ENCODE measurements at regions not wholly inside any gene's neighbourhood (a gene's known extent, or its start where the extent isn't known, plus 50 kb on each side); places are given as distances from the start of the nearest gene placed in this dataset.
A peak's percentile ranks its signal among the peaks of the same experiment; 100 is the strongest.

DNA sequence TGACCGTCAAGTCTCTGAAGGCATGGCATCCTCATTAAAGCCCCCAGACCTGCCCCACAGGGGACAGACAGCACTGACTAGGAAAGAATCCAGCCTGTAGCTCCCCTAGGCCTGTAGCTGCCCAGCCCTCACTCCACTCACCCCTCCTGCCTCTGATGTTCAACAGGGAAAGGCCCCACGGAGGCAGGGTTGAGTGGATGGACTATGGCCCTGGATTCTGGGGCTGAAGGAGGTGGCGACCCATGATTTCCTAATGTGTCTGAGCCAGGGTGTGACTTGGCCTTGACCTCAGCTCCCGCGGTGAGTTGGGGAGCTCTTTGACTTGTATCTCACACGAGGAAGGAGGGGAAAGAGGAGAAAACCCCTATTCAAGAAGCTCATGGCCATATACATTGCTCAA is 238.5 kb upstream of the CSF3R start:
- no peak for DNase-seq

DNA sequence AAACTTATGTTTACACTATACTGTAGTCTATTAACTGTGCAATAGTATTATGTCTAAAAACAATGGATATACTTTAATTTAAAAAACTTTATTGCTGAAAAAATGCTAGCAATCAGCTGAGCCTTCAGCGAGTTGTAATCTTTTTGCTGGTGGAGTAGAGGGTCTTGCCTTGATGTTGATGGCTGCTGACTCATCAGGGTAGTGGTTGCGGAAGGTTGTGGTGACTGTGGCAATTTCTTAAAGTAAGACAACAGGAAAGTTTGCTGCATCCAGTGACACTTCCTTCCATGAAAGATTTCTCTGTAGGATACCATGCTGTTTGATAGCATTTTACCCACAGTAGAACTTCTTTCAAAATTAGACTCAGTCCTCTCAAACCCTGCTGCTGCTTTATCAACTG is 234.7 kb upstream of the CSF3R start:
- DNase-seq: no peak

DNA sequence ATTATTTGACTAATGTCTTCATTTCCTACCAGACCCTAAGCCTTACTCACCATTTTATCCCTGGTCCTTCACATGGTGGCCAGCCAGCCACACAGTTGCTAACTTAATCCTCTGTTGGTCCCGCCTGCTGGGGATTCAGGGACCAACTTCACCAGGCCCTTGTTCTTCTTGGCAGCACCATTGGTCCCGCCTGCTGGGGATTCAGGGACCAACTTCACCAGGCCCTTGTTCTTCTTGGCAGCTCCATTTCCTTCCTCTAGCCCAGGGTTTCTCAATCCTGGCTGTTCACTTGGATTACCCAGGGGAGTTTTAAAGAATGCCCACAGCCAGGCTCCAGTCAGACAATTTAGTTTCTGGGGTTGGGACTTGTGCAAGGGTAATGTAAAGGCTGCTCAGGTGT is 233.1 kb upstream of the CSF3R start:
- DNase-seq: no peak

DNA sequence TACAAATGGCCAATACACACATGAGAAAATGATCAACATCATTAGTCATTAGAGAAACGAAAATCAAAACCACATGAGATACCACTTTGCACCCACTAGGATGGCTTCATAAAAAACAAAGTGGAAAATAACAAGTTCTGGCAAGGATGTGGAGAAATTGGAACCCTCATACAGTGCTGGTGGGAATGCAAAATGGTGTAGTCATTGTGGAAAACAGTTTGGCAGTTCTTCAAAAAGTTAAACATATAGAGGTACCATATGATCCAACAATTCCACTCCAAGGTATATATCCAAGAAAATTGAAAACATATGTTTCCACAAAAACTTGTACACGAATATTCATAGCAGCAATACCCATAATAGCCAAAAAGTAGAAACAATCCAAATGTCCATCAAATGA is 231.6 kb upstream of the CSF3R start:
- no peak for DNase-seq

DNA sequence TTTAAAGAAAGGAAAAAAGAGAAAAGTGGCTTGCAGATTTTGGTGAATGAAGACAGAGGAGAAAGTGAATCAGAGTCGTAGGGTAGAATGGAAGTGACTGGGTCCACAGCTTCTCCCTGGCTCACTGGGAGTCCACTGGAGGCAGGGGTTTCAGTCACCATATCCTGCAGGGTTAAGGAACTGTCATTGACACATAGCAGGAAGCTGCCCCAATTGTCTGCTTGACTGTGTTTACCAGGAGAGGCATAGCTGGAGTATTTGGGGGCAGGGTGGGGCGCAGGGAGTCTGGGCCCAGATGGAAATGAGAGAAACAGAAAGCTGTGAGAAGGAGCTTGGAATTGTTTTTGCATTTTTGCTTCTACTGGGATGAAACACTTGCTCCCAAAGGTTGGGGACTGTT is 228.8 kb upstream of the CSF3R start:
- DNase-seq: no peak

DNA sequence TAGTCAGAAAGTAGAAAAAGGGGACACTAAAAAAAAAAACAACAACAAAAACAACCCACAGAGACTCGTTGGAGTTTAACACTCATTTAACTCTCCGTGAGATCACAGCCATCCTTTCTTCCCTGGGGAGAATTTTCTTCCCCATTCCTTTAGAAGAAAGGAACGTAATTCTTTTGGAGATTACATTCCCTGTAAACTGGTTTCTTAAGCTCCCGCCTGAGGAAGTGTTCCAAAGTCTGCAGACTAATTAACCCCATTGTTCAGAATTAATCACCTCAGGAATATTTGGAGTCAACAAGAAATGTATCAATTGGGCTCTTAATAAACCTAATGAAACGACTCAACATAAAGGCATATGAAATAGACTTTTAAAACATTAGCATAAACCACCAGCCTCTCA is 228.2 kb upstream of the CSF3R start:
- no peak for DNase-seq

DNA sequence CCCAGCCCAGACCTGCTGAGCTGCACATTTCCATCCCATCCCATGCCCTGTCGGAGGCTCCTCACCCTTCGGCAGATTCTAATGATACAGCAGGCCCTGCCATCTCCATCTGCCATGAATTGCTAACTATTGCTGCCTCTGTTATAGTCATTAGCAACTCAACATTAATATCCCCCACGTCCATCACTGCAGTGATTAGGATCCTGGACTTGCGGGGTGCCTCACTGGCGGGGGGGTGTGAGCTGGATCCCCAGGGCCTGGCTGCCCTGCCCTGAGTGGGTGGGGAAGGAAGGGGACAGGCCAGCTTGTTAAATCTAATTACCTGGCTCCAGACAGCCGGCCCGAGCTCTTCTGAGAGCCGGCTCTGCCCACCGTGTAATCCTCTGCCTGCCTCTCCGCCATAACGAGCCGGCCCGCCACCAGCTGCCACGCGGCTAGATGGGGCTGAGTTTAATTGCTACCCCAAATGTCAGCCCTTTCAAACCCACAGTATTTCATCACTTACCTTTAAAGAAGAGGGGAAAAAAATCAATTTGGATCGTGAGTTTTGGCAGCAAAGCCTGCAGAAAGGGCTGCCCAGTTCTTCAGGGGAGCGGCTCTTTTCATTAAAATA is 227.3 kb upstream of the CSF3R start:
- DNase-seq: peak in 1 of 56 donors; percentile 12

DNA sequence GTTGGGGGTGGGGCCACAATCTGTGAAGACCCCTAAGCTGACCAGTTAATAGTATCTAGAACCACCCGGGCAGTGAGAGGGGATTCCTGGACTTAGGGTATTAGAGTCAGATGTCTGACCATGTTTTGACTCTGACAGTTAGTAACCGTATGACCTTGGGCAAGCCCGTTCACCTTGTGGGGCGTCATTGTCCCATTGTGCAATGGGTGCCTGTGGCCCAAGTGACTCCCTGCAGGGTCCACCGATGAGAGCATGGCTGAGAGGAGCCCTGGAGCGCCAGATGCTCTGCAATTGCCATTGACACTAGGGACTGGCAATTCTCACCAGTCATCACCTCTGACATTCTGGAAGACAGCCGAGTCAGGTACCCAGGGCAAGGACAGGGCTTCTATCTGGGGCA is 225.9 kb upstream of the CSF3R start:
- no peak for DNase-seq

DNA sequence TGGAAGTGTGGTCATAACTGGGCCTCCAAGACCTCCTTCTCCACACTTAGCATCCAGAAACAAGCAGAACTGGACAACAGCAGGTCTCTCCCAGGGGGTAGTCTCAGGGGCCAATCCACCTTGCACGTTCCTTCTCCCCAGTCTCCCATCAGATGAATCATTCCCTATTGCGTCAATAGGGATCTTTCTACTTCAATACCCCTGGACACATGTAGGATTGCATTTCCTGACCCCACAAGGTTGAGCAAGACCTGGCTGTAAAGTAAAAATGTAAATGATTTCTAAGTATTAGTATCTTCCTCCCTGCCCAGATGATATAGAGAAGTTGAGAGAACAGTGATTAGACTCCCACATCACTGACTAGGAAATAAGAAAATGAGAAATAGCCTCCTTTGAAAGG is 224.5 kb upstream of the CSF3R start:
- DNase-seq: no peak

DNA sequence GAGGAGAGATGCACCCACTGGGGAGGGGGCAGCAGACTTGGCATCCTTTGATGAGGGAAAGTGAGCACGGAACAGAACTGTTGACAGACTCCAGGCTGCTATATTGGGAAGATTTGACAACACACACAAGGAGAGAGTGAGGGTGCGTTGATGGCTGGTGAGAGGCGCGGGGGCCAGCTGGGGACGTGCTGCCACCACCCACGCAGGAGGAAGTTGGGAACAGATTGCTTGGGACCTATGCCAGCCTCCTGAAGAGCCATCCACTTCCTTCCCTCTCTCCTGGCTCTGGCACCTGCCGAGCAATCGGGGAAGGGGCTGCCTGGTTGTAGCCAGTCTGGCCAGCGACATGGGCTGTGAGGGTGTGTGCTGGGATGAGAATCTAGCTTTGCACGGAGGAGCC is 223.7 kb upstream of the CSF3R start:
- no peak for DNase-seq

DNA sequence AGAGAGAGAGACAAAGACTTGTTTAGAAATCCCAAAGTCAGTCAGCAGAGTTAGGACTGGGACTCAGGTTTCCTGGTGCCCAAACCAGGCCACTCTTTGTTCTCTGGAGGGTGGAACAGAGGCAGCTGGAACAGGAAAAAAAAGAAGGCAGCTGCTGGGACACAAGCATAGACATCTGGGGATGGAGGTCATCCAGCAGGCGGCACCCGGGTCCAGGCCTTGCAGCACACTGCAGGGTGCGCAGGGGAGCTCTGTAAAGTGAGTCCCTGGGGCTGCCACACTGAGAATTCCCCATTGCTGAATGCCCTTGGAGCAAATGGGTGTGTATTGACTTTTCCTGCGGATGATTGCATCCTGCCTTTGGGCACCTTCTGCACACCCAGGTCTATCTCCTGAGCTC is 222.9 kb upstream of the CSF3R start:
- DNase-seq: peak in 15 of 56 donors; percentile 4 to 55 (median 19)

DNA sequence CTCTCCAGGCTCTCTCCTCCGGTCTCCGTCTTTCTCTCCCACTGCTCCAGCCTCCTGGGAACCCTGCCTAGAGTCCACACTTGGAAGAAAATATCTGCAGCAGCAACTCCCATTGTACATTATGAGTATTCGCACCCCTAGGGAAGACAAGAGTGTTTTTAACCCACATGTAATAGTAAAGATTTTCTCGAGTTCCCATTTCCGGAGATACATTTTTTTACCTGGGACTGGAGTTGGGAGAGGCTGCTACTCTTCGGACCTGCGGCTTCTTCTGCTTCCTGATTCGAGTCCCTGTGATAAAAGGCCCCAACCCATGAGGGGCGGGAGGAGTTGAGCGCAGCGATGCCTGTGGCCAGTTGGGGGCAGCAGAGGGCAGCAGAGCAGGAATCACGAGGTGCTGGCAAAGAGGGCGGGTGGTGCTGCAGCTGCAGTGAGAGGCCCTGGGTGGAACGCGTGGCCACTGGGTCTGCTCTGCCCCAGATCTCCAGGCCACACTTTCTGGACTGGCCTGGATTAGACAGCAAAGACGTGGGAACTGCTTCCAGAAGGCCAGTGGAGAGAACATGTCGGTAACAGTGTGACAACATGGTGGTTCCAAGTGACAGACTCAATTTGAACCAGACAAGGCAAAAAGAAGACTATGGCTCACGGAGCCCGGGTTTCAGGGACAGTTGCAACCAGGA is 221.0 kb upstream of the CSF3R start:
- peak in 55 of 56 donors; percentile 28 to 90 (median 74) for DNase-seq

DNA sequence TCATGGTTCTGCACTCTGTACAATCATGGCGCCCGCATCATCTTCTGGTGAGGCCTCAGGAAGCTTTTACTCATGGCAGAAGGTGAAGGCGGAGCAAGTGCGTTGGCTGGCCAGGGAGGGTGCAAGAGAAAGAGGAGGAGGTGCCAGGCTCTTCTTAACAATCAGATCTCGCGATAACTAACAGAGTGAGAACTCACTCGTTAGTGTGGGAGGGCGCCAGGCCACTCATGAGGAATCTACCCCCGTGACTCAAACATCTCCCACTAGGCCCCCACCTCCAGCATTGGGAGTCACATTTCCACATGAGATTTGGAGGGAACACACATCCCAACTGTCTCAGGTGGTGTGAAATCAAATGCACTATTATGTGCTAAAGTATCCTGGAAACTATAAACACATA is 220.2 kb upstream of the CSF3R start:
- DNase-seq: no peak

DNA sequence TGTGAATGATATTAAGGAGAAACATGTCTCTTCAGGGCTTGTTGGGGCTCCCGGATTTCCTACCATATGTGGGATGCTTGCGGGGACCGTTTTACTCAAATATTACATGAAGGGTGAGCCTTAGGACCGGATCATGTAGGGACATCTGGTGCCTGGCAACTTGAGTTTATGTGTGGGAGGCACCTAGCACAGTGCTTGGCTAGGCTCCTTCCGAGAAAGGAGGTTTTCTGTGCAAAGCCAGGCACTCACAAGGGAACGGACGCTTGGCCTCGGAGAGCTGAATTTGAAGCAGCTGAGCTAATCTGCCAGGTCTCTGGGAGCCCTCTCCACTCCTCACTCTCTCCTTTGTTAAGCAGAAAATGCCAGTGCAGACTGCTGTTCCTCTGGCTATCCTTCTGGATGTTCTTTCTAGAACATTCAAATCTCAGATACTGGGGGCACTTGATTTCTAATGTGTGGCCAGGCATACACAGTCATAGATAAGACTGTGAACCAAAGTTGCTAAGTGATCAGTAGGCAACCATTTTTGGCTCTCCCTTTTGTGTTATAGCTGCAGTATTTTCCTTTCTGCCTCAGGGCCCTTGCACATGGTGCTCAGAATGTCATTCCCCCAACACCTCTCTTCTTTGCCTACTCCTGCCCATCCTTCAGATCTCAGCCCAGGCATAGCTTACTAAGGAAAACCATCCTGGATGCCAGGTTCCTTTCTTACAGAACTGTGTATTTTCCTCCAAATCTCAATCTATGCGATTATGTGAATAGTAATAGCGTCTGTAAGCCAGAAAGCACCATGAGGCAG is 216.6 kb upstream of the CSF3R start:
- peak in 5 of 56 donors; percentile 8 to 18 (median 10) for DNase-seq

DNA sequence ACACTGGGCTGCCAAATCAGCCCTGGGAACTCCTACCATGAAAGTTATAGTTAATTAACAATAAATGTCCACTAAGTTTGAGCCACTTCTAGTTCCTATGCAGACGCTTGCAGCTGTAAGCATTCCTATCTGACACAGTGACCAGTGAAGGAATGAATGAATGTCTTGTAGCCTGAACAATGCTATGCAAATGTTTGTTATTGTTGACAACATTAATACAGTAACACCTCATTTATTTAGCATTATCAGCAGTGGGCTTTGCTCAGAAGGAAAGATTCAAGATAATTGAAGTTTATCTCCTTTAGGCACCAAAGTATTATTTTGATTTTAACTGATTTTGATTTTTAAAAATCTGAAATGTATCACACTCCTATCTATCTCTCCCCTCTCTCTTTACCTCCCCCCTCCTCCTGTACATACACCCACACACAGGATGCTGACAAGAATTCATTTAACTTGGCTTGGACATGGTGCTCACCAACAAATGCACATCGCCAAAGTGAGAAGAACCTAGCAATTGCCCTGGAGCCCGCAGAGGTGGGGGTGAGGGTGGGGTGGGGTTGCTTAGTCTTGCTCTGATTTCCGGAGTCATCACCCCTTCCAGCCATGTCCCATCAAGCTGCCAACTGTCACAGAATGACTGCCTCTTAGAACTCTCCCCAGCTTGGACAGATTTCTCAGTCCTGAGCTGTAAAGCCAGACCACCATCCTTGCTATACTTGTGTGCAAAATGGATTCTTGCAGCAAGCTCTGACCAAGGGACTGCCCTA is 215.3 kb upstream of the CSF3R start:
- no peak for DNase-seq

DNA sequence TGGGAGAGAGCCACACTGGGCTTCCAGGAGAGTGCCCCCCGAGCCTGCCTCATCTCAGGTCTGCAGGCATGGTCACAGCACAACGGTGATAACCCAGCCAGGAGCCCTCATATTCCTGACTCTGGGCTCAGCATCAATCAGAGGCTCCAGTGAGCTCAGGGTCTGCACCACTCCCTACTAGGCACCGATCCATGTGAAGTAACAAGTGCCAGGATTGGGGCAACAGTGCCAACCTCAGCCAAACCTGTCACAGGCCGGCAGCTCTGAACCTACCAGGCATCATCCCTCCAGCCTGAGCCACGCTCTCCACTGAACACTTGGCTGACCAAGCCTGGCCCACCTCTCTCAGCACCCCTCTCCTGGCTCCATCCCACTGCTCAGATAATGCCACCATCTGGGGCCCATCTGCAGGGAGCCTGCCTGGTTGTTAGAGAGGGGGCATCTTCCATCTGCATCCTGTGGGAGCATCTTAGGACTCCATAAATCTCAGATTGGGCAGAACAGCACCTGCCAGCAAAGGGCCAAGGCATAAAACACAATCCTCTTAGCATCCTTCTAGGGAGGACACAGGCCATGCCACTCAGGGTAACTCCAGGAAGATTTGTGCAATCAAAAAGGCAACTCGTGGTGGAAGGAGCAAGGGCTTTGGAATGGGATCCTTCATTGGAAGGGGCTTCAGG is 213.7 kb upstream of the CSF3R start:
- DNase-seq: no peak

DNA sequence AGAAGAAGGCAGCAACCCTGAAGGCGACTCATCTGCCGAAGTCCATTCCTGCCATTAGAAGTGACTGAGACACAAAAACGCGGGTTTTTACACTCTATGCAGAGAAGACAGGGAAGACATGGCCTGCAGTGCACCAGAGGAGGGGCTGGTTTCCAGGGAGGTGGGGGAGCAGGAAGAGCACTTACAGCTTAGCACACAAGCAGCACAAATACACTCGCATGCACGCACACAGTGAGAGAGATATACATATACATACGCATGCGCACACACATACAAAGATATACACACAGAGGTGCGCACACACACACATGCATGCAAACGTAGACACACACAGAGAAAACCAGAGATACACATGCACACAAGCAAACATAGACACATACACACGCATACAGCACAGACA is 210.9 kb upstream of the CSF3R start:
- no peak for DNase-seq

DNA sequence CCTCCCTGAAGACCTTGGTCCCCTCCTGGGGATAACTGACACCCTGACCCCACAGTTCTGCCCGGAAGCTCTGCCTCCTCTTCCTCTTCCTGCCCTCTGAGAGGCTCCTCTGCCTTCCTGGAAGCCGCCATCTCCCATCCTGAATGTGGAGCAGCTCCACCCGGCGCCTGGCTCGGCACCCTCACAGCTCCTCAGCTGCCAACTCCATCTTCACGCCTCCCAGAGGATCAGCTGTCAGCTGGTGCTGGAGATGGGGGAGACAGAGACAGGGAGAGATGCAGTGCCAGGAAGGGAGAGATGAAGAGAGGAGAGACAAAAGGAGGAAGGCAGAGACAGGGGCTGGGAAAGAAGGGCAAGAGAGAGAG is 210.4 kb upstream of the CSF3R start:
- DNase-seq: no peak

DNA sequence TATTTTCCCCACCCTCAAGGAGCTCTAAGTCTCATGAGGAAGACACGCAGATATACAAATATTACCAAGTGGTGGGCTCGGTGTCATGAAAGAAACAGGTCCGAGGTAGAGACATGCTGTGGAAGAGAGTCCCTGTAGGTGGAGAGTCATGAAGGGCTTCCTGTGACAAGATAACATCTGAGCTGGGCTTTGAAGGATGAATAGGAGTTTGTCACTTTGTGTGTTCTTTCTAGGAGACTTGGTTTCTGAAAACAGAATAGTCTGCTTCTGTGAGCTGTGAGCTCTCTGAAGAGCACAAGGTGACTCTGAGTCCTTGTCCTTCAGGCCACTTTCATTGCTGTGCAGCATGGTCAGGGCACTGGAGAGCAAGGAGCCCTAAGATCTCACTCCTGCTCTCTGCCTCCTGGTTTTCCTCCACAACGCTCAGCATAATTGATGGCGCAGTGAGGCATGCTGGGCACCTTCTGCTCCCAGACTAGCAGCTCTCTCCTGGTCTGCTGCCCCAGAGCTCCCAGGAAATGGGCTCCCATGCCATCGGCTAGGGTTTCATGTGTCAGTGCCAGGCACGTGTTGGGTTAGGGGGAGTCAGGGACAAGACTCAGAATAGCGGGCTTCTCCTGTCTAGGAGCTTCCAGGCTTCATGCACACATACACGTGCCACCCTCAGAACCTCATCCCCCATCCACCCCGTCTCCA is 209.9 kb upstream of the CSF3R start:
- no peak for DNase-seq

DNA sequence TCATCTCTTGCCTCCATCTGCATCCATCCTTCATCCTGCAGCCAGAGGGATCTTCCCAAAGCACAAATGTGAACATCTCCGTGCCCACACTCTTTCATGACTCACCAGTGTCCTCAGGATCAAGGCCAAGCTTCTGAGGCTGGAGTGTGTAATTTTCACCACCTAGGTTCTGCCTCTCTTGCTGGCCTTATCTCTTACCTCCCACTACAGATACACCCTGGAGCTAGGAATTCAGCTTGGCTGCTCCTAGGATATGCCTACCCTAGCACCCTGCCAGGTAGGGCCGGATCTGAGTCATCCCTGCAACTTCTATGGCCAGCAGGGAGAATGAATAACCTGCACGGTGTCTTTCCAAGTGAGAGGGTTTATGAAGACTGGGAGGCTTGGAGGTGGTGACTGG is 208.7 kb upstream of the CSF3R start:
- DNase-seq: no peak

DNA sequence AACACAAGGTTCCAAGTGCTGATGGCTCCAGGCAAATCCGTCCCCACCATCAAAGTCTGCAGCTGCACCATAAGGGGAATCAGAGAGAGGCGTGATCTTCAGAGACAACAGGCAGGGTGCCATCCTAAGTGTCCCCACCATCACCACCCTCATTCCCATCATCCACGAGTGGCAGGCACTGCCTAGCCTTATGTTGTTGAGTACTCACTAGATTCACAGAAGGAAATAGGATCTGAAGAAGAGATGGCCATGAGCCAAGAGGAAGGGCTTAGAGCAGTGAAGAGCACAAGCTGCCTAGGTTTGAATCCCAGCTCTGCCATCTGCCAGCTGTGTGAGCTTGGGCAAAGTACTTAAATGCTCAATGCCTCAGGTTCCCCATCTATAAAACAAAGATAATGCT is 207.3 kb upstream of the CSF3R start:
- DNase-seq: no peak

Measured in nucleus accumbens (tissue), 56 donors.